HG03175 (cell line): ENCODE measurements at regions not wholly inside any gene's neighbourhood (a gene's known extent, or its start where the extent isn't known, plus 50 kb on each side); places are given as distances from the start of the nearest gene placed in this dataset.

Source experiments
- ATAC-seq: cut with Tn5 transposase; IDR thresholded peaks from one replicate; pipeline ENCODE4 v1.9.1; 2021; ENCODE audit warnings: mild to moderate bottlenecking, moderate library complexity; ENCODE audit not compliant: unreplicated experiment

- no peak for ATAC-seq
Observed at GRCh38 chr6:2384528-2384927, 139.1 kb upstream of the GMDS start.

DNA sequence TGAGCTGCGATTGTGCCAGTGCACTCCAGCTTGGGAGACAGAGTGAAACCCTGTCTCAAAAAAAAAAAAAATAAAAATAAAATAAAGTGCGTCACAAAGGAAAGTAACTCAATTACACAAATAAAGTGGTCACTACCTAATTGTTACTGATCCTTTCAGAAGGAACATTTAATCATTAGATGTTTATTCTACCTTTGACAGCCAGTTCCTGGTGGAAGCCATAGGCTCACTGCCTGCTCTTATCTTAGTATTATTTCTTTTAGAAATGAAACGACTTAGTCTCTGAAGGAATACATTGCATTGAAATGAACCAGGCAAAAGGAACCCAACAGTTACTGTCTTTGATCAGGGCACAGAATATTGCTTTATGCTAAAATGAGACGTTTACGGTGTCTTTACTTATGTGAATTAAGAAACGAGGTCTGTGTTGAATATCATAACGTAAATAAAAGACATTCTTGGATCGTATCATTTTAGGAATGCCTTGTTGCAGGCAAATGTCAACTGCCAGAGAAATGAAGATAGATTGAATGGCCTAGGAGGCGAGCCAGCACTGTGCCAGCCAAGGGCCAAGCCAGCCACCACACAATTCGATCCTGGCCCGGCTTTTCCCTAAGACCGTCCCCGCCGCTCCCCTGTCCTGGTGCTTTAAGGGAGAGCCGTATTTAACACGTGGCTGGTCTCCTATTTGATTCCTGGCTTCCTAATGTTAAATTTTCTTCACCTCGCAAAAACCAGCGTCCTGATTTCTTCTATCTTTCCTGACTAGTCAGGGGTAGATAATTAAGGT is 136.7 kb upstream of the GMDS start:
- no peak for ATAC-seq

- no peak for ATAC-seq
Observed at GRCh38 chr6:2378891-2379652, 133.7 kb upstream of the GMDS start.

- ATAC-seq, result no peak
Observed at GRCh38 chr6:2378046-2378657, 132.7 kb upstream of the GMDS start.

DNA sequence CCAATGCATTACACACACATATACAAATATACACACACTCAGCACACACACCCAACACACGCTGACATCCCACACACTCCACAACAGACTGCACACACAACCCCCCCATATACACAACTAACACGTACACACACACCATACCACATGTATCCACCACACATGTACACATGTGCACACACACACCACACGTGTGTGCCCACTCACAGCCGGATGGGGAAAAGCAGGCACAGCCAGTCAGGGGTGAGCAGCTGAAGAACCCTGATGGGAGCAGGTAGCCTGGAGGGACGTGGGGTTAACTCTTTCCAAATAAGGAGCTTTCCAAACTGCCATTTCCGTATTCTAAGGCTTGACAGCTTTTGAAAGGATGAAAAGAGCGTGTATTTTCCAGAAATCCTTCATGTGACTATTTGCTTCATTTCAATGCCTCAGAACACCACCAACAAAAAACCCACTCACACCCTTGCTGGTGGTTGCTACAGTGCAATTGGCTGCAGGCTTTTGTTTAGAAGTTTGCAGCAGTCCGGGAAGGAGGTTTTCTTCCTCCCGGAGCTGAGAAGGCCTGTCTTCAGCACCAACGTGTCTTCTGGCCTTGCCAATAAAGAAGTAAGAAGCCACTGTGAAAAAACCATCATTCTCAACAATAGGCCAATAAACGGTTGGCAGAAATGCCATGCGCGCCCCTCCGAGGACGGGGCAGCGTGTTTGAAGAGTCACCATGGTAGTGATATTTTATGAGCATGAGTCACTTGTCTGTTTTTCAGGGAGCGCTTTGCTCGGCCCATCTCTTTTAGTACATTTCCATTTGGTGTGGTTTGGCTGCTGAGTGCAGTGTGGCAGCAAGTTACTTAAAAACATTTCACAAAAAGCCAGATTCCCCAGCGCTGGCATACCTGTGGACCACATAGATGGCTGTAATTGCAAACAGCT is 131.3 kb upstream of the GMDS start:
- ATAC-seq, result no peak

DNA sequence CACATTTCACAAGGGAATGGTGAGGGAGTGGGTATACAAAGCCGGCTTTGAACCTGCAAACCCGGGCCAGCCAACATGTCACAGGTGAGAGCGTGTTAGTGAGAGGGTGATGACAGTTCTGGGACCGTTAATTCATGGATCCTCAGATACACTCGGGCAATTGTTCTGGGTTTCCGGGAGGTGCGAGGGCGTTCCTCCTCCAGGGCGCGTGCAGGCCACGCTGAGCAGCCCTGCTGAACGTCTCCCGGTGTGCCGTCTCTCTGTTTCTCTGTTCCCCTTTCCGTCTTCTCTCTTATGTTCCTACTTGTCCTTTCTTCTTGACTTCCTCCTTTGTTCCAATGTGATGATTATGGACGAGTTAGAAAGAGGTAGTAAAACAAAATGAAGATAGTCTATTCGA is 130.0 kb upstream of the GMDS start:
- no peak for ATAC-seq

DNA sequence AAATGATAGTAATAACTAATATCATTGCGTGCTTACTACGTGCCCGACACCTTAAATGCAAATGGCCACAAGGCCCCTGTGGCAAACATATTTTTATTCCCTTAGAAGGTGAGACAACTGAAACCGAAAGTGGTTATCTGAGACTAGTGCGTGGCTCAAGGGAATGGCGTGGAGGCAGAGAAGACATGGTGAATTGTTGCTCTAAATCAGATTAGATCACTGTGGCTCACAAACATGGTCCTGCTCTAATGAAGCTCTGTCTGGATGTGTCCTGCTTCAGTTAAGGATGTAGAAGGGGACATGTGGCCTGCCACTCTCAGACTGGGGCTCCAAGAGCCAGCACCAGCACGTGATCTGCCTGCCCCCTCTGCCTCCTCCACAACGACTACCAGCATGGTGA is 124.2 kb upstream of the GMDS start:
- ATAC-seq, result no peak

DNA sequence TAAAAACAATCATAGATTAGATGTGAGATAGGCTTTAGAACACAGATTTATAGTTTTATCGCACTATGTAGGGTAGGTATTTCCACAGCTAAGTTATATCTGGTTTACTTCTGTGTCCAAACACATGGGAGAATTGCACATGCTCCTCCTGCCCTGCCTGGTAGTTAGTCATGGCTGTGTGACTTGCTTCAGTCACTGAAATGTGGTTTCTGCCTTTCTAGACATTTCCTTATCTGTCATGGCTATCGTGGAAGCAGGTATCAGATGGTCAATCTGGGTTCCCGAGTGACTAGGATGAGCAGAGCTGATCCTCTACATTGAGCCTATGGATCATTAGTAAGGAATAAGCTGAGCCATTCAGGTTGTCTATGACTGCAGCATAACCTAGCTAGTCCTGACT is 117.8 kb upstream of the GMDS start:
- no peak for ATAC-seq

GRCh38 chr6:2361195-2361594 is 115.8 kb upstream of the GMDS start:
- ATAC-seq, result no peak

- no peak for ATAC-seq
Observed at GRCh38 chr6:2360716-2361115, 115.3 kb upstream of the GMDS start.

- ATAC-seq, result no peak
Observed at GRCh38 chr6:2360126-2360525, 114.7 kb upstream of the GMDS start.

DNA sequence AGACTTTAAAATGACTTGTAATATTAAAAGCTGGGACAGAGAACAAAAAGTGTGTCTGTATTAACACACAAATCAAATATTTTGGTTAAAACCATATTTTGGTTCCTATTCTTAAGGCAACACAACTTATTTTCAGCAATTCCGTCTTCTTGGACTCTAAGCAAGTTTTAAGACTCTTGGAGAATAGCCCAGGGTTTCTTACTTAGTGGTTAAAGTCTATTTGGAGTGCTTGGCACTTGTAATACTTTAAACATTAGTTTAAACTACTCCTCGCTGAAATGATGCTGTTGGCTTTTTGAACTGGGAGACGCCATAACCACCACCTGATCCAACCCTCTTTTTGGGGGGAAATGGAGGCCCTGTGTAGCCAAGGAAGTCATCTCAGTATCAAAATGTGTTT is 109.7 kb upstream of the GMDS start:
- no peak for ATAC-seq

- ATAC-seq, result no peak
Observed at GRCh38 chr6:2354138-2354491, 108.7 kb upstream of the GMDS start.

- no peak for ATAC-seq
Observed at GRCh38 chr6:2353412-2354137, 108.2 kb upstream of the GMDS start.

- ATAC-seq, result no peak
Observed at GRCh38 chr6:2351807-2352431, 106.5 kb upstream of the GMDS start.

- ATAC-seq, result no peak
Observed at GRCh38 chr6:2351090-2351489, 105.7 kb upstream of the GMDS start.

DNA sequence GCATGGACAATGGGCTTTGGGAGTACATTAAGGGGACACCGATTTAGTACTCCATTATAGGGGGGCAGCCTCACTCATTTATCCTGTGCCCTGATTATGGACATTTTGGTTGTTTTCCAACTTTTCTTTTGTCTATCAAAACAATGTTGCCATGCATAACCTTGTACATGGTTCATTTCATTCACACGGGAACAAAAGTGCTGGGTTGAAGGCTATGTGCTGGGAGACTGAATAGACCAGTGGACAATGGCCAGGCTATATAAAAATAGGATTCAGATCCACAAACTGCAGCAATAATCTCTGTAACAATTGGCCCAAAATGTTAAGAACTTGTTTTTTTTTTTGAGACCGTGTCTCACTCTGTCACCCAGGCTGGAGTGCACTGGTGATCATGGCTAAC is 100.7 kb upstream of the GMDS start:
- ATAC-seq, result no peak

GRCh38 chr6:2344319-2344905 is 99.0 kb upstream of the GMDS start:
- no peak for ATAC-seq

GRCh38 chr6:2327591-2327990 is 82.2 kb upstream of the GMDS start:
- ATAC-seq, result no peak
